GM13976 (cell line): ENCODE measurements at regions not wholly inside any gene's neighbourhood (a gene's known extent, or its start where the extent isn't known, plus 50 kb on each side); places are given as distances from the start of the nearest gene placed in this dataset.

Source experiments
- DNase-seq: peaks from one replicate; pipeline ENCODE4 v3.0.0; 2012; ENCODE audit warnings: low spot score
- CTCF ChIP-seq: IDR thresholded peaks from 2 replicates; pipeline ENCODE4 v1.5.1; 2012; ENCODE audit warnings: borderline replicate concordance, mild to moderate bottlenecking; ENCODE audit not compliant: insufficient read depth; ENCODE audit errors: extremely low read depth, missing control alignments, control extremely low read depth
- in situ Hi-C: fragments of 300-500 bp; cut with MboI; formaldehyde crosslinking; loops from one replicate; pipeline ENCODE4 v1.12.0; 2022; ENCODE audit warnings: low sequenced_read_pairs, mixed read lengths, inconsistent platforms; ENCODE audit not compliant: unreplicated experiment

- TF ChIP-seq CTCF: no peak
- in situ Hi-C loops: no loop called here
- DNase-seq: no peak
Measured at GRCh38 chr2:125424266-125424785, 1231.6 kb upstream of the GYPC start.

GRCh38 chr2:125427721-125428315, 1228.1 kb upstream of the GYPC start:
- TF ChIP-seq CTCF: no peak
- no peak for DNase-seq
- in situ Hi-C loops: no loop called here

DNA sequence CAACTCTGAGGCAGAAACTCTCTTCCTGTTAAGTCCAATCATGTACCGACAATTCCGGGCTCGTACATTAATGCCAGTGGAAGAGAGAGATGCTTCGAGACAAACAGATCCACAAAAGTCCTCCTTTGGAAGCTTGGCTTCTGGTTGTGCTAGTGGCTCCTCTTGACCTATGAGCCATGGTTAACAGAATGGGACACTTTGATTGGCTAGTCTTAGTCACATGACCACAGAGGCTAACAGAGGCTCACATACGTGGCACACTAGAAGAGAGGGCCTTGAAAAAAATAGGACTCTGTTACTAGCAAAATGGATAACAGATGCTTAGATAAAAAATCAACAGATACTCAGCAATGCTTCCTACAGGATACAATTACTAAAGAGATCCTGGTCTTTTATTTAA, 1211.9 kb upstream of the GYPC start:
- DNase-seq: no peak
- in situ Hi-C loops: no loop called here
- TF ChIP-seq CTCF: no peak

DNA sequence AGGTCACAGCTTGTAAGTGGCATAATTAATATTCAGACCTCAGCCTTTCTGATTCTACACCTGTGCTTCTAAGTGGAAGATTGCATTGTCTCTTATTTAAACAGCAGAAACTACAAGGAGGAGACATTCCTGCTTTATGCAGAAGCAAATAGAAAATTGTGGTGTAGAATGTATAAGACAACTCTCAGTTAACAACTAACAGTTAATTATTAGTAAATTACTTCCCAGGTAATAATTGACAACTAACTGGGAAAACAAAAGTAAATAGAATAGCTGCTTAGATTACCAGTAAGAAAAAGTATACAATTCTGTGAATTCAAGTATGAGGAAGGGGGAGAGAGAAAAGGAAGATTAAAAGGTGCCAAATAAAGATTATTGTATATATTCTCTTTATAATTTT, 1210.5 kb upstream of the GYPC start:
- no peak for DNase-seq
- in situ Hi-C loops: no loop called here
- no peak for TF ChIP-seq CTCF

DNA sequence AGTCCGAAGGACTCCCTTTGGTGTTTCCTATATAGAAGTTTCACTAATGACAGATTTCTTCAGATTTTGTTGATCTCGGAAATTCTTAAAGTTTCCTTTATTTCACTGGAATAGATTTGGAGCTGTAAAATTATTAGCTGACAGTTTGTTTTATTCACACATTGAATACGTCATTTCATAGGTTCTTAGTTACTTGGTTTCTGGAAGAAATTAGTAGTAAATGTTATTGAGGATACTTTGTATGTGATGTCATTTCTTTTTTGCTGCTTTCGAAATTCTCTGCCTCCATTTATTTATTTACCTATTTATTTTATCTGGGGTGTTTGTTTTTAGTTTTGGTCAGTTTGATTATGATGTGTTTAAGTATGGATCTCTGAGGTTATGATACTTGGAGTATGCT, 1205.9 kb upstream of the GYPC start:
- in situ Hi-C loops: no loop called here
- no peak for TF ChIP-seq CTCF
- DNase-seq: no peak

DNA sequence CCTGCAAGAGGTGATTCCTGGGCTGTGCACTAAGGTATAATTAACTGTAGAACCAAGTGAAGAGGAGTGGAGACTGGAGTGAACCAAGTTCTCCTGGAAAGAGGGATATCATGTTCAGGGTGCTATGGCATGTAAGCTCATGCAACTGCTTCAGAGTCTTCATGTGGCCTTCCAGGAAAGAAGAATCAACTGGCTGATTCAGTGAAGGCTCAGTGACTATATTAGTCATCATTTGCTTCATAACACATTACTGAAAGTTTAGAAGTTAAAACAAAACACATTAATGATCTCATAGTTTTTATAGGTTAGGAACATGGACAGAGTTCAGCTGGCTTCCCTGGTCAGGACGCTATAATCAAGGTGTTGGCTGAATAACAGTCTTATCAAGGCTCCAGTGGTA, 1200.8 kb upstream of the GYPC start:
- in situ Hi-C loops: no loop called here
- DNase-seq: no peak
- TF ChIP-seq CTCF: no peak

GRCh38 chr2:125456693-125457363, 1199.1 kb upstream of the GYPC start:
- TF ChIP-seq CTCF: no peak
- DNase-seq: no peak
- in situ Hi-C loops: no loop called here
